Upper lobe of left lung (tissue), 4 donors: ENCODE measurements at regions not wholly inside any gene's neighbourhood (a gene's known extent, or its start where the extent isn't known, plus 50 kb on each side); places are given as distances from the start of the nearest gene placed in this dataset.

ENCODE experiments used
- EP300 ChIP-seq, 4 donors: sonication (generic); formaldehyde crosslinking; IDR thresholded peaks; one replicate each; pipeline ENCODE4 v1.5.1; 2017; ENCODE audit warnings: antibody characterized with exemption in 4 of 4, control low read depth in 2 of 4
- POLR2AphosphoS5 ChIP-seq, 2 donors: sonication (generic); formaldehyde crosslinking; IDR thresholded peaks; one replicate each; pipeline ENCODE4 v1.5.1; 2017; ENCODE audit warnings: antibody characterized with exemption in 2 of 2
- TF ChIP-seq, protein P1 (sequence below), 6 experiments: fragments of 450-650 bp in 4 of 6; fragments of 200-600 bp in 2 of 6; sonication (generic) in 2 of 6; IDR thresholded peaks; one replicate each; pipeline ENCODE4 v1.5.1; 2016 to 2019; ENCODE audit warnings: antibody characterized with exemption in 6 of 6

DNA sequence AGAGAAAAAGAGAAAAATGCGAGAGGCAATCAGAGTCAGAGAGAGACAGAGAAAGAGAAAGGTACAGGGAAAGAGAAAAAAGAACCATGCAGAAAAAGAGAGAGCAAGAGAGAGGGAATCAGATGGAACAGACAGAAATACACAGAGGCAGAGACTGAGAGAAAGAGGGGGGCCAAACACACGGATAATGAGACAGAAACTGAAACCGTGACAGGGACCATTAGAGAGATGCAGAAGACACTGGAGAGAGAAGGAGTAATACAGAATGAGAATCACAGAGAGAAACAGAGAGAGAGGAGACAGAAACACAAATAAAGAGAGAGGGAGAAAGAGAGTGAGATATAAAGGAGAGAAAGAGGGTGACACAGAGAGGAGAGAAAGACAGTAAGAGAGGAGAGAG, 412.1 kb upstream of the USP9Y start:
- TF ChIP-seq, protein P1, sequence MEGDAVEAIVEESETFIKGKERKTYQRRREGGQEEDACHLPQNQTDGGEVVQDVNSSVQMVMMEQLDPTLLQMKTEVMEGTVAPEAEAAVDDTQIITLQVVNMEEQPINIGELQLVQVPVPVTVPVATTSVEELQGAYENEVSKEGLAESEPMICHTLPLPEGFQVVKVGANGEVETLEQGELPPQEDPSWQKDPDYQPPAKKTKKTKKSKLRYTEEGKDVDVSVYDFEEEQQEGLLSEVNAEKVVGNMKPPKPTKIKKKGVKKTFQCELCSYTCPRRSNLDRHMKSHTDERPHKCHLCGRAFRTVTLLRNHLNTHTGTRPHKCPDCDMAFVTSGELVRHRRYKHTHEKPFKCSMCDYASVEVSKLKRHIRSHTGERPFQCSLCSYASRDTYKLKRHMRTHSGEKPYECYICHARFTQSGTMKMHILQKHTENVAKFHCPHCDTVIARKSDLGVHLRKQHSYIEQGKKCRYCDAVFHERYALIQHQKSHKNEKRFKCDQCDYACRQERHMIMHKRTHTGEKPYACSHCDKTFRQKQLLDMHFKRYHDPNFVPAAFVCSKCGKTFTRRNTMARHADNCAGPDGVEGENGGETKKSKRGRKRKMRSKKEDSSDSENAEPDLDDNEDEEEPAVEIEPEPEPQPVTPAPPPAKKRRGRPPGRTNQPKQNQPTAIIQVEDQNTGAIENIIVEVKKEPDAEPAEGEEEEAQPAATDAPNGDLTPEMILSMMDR (IDR thresholded peaks at IDR 0.05): no peak
- TF ChIP-seq POLR2AphosphoS5 (IDR thresholded peaks at IDR 0.05): no peak
- TF ChIP-seq EP300 (IDR thresholded peaks at IDR 0.05): no peak
